ENCODE measurements at regions not wholly inside any gene's neighbourhood (a gene's known extent, or its start where the extent isn't known, plus 50 kb on each side); places are given as distances from the start of the nearest gene placed in this dataset.

DNA sequence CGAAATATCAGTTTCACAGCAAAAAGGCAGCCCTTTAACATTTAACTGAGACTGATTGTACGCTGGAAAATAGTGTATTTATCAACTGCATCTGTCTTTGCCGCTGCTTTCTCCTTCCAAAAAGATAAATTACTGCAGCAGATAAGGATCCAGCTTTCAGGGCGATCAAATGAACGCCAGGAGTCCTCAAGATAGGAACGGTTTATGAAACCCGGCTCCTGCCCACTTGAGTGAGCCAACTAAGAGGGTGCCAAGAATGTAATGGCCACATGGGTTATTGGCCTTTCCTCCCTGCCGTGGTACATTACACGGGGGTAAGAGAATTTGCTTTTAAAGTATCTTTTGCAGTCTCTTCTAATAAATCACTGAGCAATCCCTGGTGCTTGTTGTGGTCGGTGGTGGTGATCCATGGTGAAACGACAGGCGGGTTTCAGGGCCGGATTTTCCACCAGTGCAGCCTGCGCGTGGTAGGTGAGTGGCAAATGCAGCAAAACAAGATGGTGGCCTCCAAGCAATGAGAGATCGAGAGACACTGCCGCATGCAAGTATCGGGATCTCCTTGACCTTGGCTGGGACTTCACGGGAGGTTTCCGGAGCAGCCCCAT, 67.5 kb upstream of the IRX6 start:
- TF ChIP-seq, protein P1, sequence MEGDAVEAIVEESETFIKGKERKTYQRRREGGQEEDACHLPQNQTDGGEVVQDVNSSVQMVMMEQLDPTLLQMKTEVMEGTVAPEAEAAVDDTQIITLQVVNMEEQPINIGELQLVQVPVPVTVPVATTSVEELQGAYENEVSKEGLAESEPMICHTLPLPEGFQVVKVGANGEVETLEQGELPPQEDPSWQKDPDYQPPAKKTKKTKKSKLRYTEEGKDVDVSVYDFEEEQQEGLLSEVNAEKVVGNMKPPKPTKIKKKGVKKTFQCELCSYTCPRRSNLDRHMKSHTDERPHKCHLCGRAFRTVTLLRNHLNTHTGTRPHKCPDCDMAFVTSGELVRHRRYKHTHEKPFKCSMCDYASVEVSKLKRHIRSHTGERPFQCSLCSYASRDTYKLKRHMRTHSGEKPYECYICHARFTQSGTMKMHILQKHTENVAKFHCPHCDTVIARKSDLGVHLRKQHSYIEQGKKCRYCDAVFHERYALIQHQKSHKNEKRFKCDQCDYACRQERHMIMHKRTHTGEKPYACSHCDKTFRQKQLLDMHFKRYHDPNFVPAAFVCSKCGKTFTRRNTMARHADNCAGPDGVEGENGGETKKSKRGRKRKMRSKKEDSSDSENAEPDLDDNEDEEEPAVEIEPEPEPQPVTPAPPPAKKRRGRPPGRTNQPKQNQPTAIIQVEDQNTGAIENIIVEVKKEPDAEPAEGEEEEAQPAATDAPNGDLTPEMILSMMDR (conservative IDR thresholded peaks at IDR 0.05; ENCODE audit: low read length), result no peak
- TF ChIP-seq EZH2phosphoT487 (IDR thresholded peaks at IDR 0.05; ENCODE audit: borderline replicate concordance), result no peak

Data from Loucy (cell line).